HCT116 (cell line): ENCODE measurements at regions not wholly inside any gene's neighbourhood (a gene's known extent, or its start where the extent isn't known, plus 50 kb on each side); places are given as distances from the start of the nearest gene placed in this dataset.

Experiments used
- CEBPB ChIP-seq: IDR thresholded peaks from 2 replicates; pipeline ENCODE4 v1.6.1; 2012; ENCODE audit warnings: low read depth
- REST ChIP-seq: IDR thresholded peaks from 2 replicates; pipeline ENCODE4 v1.6.1; 2012; ENCODE audit warnings: low read depth
- ZNF274 ChIP-seq: fragments of 200-500 bp; sonication (Bioruptor generic); IDR thresholded peaks from 2 replicates; pipeline ENCODE4 v1.6.1; 2014; ENCODE audit warnings: mild to moderate bottlenecking, low read depth, low read length, inconsistent platforms

- no peak for TF ChIP-seq ZNF274
- TF ChIP-seq CEBPB: no peak
- no peak for TF ChIP-seq REST
These were observed 277.4 kb upstream of the LRRC7 start for GRCh38 chr1:69290291-69290690.
